ENCODE measurements at regions not wholly inside any gene's neighbourhood (a gene's known extent, or its start where the extent isn't known, plus 50 kb on each side); places are given as distances from the start of the nearest gene placed in this dataset.
"Not testable (repeated sequence)": the region's sequence is repeated elsewhere in the genome, so short reads cannot be mapped to it uniquely, and the experiment has no call there.

DNA sequence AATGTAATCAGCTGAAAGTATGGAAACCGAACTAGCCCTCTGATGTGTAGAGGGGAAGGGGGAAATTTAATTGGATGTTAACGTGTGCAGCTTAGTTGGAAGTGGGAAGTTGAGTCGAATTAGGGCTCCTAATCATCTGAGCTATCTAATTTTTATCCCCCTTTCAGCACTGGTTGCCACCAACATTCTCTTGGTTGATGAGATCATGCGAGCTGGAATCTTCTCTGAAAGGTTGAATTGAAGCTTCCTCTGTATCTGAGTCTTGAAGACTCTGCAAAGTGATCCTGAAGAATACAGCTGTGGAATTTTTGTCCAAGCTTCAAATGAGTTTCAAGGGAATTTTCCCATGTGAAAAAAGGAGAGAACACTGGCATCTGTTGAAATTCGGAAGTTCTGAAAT, 109.8 kb upstream of the VKORC1L1 start:
- H3K27ac Mint-ChIP-seq; H3K27me3 Mint-ChIP-seq (ENCODE audit: low read depth); H3K9me3 Mint-ChIP-seq; DNase-seq (ENCODE audit: low spot score); H3K4me3 Mint-ChIP-seq: not testable (repeated sequence)
- H3K4me1 Mint-ChIP-seq (ENCODE audit: low read depth) = peaks cover 11% of the 10 kb centered on the region
- peaks cover 26% of the 10 kb centered on the region for H3K36me3 Mint-ChIP-seq (ENCODE audit: low read depth)

DNA sequence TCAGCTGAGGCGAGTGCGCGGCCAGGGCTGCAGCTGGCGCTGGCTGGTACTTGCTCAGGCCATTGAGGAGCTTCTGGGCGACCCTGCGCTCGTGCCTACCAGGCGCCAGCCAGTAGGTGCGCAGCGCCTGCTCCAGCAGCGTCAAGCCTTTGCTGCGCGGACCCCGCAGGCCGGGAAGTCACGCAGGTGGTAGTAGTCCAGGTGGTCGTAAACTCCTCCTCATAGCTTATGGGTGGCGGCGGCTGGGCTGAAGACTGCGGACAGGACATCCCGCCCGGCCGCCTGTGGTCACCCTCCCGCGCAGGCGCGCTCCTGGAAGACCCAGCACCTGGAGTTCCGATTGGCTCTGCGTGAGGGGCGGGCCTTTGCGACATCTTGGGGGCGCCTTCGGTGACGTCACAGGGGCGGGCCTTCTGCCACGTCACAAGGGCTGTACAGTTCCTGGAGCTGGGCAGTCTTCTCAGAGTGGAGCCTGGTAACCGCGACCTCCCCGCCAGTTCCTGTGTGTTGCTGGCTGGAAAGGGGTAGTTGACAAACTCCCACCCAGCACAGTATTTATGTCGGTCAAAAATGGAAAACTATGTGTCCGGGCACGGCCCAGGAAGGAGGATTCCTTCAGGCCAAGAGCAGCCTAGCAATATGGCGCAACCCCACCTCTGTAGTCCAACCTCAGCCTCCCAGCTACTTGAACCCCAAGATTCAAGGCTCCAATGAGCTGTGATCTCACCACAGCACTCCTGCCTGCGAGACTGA, 102.2 kb upstream of the VKORC1L1 start:
- not testable (repeated sequence) for H3K36me3 Mint-ChIP-seq (ENCODE audit: low read depth); H3K27me3 Mint-ChIP-seq (ENCODE audit: low read depth); H3K4me1 Mint-ChIP-seq (ENCODE audit: low read depth); H3K9me3 Mint-ChIP-seq
- peak overlapping the region; percentile 92 for H3K4me3 Mint-ChIP-seq
- DNase-seq (ENCODE audit: low spot score) = peak; percentile 96
- H3K27ac Mint-ChIP-seq = peak overlapping the region; percentile 94

DNA sequence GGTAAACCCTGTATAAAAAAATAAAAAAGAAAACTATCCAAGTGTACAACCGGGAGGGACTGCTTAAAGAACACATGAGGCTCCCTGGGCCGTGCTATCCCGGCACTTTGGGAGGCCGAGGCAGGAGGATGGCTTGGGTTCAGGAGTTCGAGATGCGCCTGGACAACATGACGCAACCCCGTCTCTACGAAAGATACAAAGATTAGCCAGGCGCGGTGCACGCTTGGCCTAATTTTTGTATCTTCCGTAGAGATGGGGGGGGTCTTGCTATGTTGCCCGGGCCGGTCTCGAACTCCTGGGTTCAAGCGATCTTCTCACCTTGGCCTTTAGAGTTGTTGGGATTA, 101.7 kb upstream of the VKORC1L1 start:
- not testable (repeated sequence) for H3K27me3 Mint-ChIP-seq (ENCODE audit: low read depth); H3K4me1 Mint-ChIP-seq (ENCODE audit: low read depth); DNase-seq (ENCODE audit: low spot score); H3K9me3 Mint-ChIP-seq; H3K36me3 Mint-ChIP-seq (ENCODE audit: low read depth)
- peak overlapping the region; percentile 92 for H3K4me3 Mint-ChIP-seq
- peak overlapping the region; percentile 94 for H3K27ac Mint-ChIP-seq

DNA sequence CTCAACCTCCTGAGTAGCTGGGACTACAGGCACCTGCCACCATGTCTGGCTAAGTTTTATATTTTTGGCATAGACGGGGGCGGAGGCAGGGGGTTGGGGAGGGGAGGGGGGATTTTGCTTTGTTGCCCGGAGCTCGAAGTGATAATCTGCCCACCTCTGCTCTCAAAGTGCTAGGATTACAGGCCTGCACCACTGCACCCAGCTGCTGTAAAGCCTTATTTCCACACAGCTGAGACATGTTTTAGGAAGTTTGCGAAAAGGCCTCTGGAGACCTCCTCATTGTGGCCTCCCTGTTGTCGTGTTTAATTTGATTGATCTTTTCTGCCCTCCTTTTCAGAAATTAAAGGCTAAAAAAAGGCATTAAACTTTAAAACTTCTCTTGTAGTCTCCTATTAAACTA, 96.2 kb upstream of the VKORC1L1 start:
- H3K9me3 Mint-ChIP-seq; H3K27ac Mint-ChIP-seq; H3K4me1 Mint-ChIP-seq (ENCODE audit: low read depth); DNase-seq (ENCODE audit: low spot score); H3K36me3 Mint-ChIP-seq (ENCODE audit: low read depth); H3K27me3 Mint-ChIP-seq (ENCODE audit: low read depth); H3K4me3 Mint-ChIP-seq: not testable (repeated sequence)

DNA sequence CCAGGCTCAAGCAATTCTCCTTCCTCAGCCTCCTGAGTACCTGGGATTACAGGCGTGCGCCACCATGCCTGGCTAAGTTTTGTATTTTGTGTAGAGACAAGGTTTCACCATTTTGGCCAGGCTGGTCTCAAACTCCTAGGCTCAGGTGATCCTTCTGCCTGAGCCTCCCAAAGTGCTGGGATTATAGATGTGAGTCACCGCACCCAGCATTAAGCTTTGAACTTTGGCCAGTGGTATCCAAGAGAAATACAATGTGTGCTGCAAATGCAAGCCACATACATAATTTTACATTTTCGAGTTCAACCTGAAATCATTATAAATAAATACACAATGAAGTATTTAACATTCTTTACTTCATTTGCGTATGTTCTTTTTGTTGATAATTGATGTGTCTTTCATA, 82.9 kb upstream of the VKORC1L1 start:
- H3K9me3 Mint-ChIP-seq; H3K27ac Mint-ChIP-seq; H3K27me3 Mint-ChIP-seq (ENCODE audit: low read depth); DNase-seq (ENCODE audit: low spot score); H3K36me3 Mint-ChIP-seq (ENCODE audit: low read depth); H3K4me3 Mint-ChIP-seq; H3K4me1 Mint-ChIP-seq (ENCODE audit: low read depth): not testable (repeated sequence)

DNA sequence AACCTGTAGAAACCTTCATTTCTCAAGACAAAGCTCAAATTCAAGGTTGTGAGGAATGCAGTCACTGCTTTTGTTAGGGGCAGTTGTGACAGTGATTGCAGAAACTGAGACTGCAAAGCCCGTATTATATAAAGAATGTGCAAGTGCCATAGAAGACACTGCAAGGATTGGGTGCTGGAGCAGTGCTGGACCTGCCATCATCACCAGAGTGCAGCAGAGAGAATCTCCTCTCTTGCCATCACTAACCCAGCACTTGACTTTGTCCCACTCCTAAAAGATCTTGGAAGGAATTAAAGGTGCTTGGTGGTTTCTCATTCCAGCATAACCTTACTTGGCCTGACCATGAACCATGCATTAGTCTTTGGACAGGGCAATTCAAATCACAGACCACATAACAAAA, 81.1 kb upstream of the VKORC1L1 start:
- H3K27me3 Mint-ChIP-seq (ENCODE audit: low read depth); DNase-seq (ENCODE audit: low spot score); H3K27ac Mint-ChIP-seq; H3K36me3 Mint-ChIP-seq (ENCODE audit: low read depth); H3K9me3 Mint-ChIP-seq; H3K4me1 Mint-ChIP-seq (ENCODE audit: low read depth); H3K4me3 Mint-ChIP-seq: not testable (repeated sequence)

DNA sequence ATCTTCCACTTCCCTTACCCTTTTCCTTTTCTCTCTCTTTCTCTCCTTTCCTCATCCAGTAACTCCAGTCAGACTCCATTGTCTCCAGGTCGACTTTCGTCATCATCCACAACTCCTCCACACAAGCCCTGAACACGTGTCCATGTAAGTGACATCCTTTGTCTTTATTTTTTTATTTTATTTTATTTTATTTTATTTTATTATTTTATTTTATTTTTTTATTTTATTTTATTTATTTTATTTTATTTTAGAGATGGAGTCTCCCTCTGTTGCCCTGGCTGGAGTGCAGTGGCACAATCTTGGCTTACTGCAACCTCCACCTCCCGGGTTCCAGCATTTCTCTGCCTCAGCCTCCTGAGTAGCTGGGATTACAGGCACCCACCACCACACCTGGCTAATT, 80.1 kb upstream of the VKORC1L1 start:
- not testable (repeated sequence) for H3K4me3 Mint-ChIP-seq; H3K9me3 Mint-ChIP-seq; DNase-seq (ENCODE audit: low spot score); H3K4me1 Mint-ChIP-seq (ENCODE audit: low read depth); H3K27me3 Mint-ChIP-seq (ENCODE audit: low read depth); H3K27ac Mint-ChIP-seq; H3K36me3 Mint-ChIP-seq (ENCODE audit: low read depth)

DNA sequence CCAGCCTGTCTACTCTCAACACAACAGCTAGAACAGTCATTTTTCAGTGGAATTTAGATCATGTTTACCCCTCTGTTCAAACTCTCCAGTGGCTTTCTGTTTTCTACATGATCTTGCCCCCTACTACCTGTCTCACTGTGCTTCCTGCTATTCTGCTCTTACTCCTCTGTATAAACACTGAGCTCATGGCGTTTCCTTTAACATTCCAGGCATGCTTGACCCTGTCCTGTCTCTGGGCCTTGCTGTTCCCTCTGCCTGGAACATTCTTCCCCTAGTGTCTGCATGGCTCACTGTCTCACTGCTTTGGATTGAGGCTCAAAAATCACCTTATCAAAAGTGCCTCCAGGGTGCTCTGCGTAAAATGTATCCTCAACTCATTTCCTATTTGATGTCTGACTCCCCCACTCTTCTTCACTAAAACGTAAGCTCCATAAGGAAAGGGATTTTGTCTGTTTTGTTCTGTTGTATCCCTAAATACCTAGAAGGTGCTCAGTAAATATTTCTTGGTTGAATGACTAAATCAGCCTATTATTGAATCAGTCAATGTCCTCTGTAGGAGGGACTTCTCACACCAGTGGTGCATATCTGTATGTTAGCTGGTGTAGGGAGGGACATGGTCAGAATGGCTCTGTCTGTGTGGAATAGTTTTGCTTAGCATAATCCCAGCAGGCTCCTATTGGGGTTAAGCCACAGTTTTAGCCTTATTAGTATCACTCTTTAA, 78.0 kb upstream of the VKORC1L1 start:
- not testable (repeated sequence) for H3K27me3 Mint-ChIP-seq (ENCODE audit: low read depth); H3K27ac Mint-ChIP-seq; DNase-seq (ENCODE audit: low spot score); H3K4me3 Mint-ChIP-seq; H3K36me3 Mint-ChIP-seq (ENCODE audit: low read depth); H3K9me3 Mint-ChIP-seq
- H3K4me1 Mint-ChIP-seq (ENCODE audit: low read depth) = peaks cover 11% of the 10 kb centered on the region

DNA sequence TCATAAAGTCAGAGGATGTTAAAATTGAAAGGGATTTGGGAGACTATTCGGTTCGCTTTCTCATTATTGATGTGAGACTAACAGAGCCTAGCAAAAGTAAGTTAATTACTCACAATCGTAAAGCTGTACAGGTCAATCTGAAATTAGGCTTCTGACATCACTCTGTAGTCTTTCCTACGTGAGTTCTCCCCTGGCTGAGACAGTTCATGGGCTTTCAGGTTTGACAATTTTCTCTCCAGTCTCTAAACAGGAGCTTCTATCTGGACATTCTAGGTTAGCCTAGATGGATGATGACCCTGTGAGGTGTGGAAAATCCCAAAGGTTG, 77.5 kb upstream of the VKORC1L1 start:
- H3K27ac Mint-ChIP-seq; H3K36me3 Mint-ChIP-seq (ENCODE audit: low read depth); H3K4me3 Mint-ChIP-seq; H3K9me3 Mint-ChIP-seq; H3K27me3 Mint-ChIP-seq (ENCODE audit: low read depth); DNase-seq (ENCODE audit: low spot score): not testable (repeated sequence)
- H3K4me1 Mint-ChIP-seq (ENCODE audit: low read depth) = peaks cover 11% of the 10 kb centered on the region

DNA sequence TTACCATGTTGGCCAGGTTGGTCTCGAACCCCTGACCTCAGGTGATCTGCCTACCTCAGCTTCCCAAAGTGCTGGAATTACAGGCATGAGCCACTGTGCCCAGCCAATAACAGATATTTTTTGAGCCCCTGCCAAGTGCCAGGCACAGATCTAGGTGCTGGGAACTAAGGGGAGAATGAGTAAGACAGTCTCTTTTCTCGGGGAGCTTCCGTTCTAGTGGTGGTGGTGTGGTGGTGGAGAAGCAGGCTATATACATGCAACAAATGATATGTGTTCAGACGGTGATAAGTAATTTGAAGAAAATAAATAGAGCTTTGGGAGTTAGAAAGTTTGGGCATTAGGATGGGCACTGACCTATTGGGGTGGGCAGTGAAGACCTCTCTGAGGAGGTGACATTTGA, 76.7 kb upstream of the VKORC1L1 start:
- H3K4me3 Mint-ChIP-seq = no peak overlapping the region
- peaks cover 11% of the 10 kb centered on the region for H3K4me1 Mint-ChIP-seq (ENCODE audit: low read depth)
- no peak overlapping the region for H3K27ac Mint-ChIP-seq
- no peak for DNase-seq (ENCODE audit: low spot score)
- no peaks in the 10 kb centered on the region for H3K9me3 Mint-ChIP-seq
- H3K27me3 Mint-ChIP-seq (ENCODE audit: low read depth) = no peaks in the 10 kb centered on the region
- no peaks in the 10 kb centered on the region for H3K36me3 Mint-ChIP-seq (ENCODE audit: low read depth)

DNA sequence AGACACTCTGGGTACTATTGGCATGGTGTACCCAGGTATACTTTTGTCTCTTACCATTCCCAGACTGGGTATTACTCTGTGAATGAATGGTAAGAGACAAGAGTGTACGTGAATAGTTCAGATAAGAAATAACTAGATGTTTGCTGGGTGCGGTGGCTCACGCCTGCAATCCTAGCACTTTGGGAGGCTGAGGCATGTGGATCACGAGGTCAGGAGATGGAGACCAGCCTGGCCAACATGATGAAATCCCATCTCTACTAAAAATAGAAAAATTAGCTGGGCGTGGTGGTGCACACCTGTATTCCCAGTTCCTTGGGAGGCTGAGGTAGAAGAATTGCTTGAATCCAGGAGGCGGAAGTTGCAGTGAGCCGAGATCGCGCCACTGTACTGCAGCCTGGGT, 75.8 kb upstream of the VKORC1L1 start:
- H3K36me3 Mint-ChIP-seq (ENCODE audit: low read depth); H3K27me3 Mint-ChIP-seq (ENCODE audit: low read depth); H3K9me3 Mint-ChIP-seq; H3K27ac Mint-ChIP-seq; DNase-seq (ENCODE audit: low spot score); H3K4me3 Mint-ChIP-seq: not testable (repeated sequence)
- H3K4me1 Mint-ChIP-seq (ENCODE audit: low read depth) = peaks cover 11% of the 10 kb centered on the region

DNA sequence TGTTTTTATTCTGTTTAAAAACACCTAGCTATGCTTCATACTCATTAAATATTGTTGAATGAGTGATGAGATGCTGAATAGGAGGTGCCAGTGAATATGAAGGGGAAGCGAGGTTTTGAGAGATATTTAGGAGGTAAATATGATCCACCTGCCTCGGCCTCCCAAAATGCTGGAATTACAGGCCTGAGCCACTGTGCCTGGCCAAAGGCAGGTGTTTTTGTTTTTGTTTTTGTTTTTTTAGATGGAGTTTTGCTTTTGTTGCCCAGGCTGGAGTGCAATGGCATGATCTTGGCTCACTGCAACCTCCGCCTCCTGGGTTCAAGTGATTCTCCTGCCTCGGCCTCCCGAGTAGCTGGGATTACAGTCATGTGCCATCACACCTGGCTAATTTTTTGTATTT, 75.3 kb upstream of the VKORC1L1 start:
- H3K27ac Mint-ChIP-seq; H3K36me3 Mint-ChIP-seq (ENCODE audit: low read depth); H3K27me3 Mint-ChIP-seq (ENCODE audit: low read depth); DNase-seq (ENCODE audit: low spot score); H3K9me3 Mint-ChIP-seq; H3K4me3 Mint-ChIP-seq: not testable (repeated sequence)
- H3K4me1 Mint-ChIP-seq (ENCODE audit: low read depth) = peaks cover 11% of the 10 kb centered on the region

DNA sequence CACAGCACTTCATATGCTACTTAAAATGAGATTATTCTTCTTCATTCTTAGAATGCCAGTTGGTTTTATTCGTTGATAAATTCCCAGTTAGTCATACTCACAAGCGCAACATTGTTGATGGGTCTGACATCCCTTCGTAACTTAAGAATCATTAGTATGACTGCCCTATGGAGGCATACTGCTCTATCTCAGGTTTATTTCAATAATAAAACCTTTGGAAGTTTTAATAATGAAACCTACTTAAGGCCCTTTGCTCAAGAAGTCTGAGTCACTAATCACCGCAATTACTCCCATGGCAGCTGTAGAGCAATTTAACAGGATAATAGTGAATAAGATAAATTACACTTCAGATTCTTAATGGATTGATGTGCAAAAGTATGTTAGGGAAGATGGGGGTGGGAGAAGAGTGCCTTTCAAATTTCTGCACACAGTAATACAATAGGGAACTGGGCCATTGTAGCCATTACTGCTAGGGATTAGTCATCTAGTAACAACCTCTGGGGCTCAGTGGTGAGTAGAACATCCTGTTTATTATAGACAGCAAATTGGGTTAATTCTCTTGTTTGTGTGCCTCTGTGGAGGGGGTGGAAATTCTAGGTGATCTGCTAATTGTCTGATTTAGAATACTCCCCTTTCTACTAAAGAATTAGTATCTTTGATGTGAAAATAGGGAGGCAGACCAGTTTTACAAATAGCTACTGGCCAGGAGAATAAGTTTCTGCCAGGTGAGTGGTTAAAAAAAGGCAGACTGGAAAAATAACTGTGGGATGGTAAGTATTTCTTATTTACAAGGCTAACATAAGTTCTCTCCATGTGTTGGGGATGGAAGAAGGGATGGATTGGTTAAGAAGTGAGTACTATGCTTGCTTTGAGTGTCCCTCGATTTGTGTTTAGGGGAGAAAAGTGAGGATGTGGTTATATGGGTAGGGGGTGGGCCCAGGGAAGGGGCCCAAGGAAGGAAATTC, 74.5 kb upstream of the VKORC1L1 start:
- peak overlapping the region; percentile 60 for H3K4me3 Mint-ChIP-seq
- H3K4me1 Mint-ChIP-seq (ENCODE audit: low read depth) = peaks cover 11% of the 10 kb centered on the region
- no peaks in the 10 kb centered on the region for H3K27me3 Mint-ChIP-seq (ENCODE audit: low read depth)
- no peak for DNase-seq (ENCODE audit: low spot score)
- H3K36me3 Mint-ChIP-seq (ENCODE audit: low read depth) = no peaks in the 10 kb centered on the region
- H3K9me3 Mint-ChIP-seq = no peaks in the 10 kb centered on the region
- H3K27ac Mint-ChIP-seq = peak overlapping the region; percentile 61

DNA sequence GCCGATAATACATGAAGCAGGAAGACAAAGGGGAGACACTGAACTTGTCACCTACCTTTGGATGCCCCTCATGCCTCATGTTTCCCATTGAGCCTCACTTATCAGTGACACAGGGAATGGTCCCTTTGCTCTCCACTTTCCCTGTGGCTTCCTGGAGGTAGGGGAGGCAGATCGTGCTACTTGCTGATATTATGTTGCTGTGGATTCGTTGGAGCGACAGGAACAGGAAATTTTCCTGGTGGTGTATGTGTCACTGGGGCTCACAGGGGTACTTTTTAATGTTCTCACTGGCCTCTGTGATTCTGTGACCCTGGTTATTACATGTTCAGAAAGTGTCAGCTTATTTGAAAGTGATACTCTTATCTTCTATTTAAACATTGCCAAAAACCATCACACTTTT, 72.7 kb upstream of the VKORC1L1 start:
- DNase-seq (ENCODE audit: low spot score); H3K27me3 Mint-ChIP-seq (ENCODE audit: low read depth); H3K27ac Mint-ChIP-seq; H3K9me3 Mint-ChIP-seq; H3K4me3 Mint-ChIP-seq; H3K36me3 Mint-ChIP-seq (ENCODE audit: low read depth): not testable (repeated sequence)
- H3K4me1 Mint-ChIP-seq (ENCODE audit: low read depth) = peaks cover 11% of the 10 kb centered on the region

Measured in T-helper 2 cell treated with Interferon-gamma antibody and Interleukin-4, amounts not matched to agents 5 μg/mL and 100 μg/mL, for 36 hours (primary cell).